Spinal cord (tissue), 9 donors: ENCODE measurements at regions not wholly inside any gene's neighbourhood (a gene's known extent, or its start where the extent isn't known, plus 50 kb on each side); places are given as distances from the start of the nearest gene placed in this dataset.

ENCODE experiments used
- DNase-seq, 6 donors: peaks; one replicate each; pipeline versions ENCODE4 v3.0.0 to v3.0.0-alpha.2; 2013 to 2015; ENCODE audit warnings: low spot score in 6 of 6, low read depth in 4 of 6
- H3K27ac ChIP-seq: one replicate; pipeline ENCODE4 v1.5.1; 2013; ENCODE audit warnings: low read depth, low read length, control low read depth
- H3K27me3 ChIP-seq: one replicate; pipeline ENCODE4 v1.6.1; 2013; ENCODE audit warnings: low read length; ENCODE audit not compliant: control insufficient read depth, insufficient read depth
- H3K36me3 ChIP-seq: one replicate; pipeline ENCODE4 v1.6.1; 2013; ENCODE audit warnings: low read length; ENCODE audit not compliant: control insufficient read depth, insufficient read depth
- H3K4me1 ChIP-seq: one replicate; pipeline ENCODE4 v1.6.1; 2013; ENCODE audit warnings: low read length; ENCODE audit not compliant: control insufficient read depth, insufficient read depth
- H3K4me3 ChIP-seq: one replicate; pipeline ENCODE4 v1.5.1; 2013; ENCODE audit warnings: low read depth, low read length, control low read depth
- H3K9me3 ChIP-seq: one replicate; pipeline ENCODE4 v1.6.1; 2013; ENCODE audit warnings: low read length; ENCODE audit not compliant: control insufficient read depth, insufficient read depth
- WGBS: methylation state at CpG from one replicate; pipeline ENCODE4 v1.1.5; 2013; ENCODE audit warnings: missing lambda C conversion rate; ENCODE audit not compliant: insufficient coverage; 5-methylcytosine and 5-hydroxymethylcytosine counted together
- donor health status: healthy.

DNA sequence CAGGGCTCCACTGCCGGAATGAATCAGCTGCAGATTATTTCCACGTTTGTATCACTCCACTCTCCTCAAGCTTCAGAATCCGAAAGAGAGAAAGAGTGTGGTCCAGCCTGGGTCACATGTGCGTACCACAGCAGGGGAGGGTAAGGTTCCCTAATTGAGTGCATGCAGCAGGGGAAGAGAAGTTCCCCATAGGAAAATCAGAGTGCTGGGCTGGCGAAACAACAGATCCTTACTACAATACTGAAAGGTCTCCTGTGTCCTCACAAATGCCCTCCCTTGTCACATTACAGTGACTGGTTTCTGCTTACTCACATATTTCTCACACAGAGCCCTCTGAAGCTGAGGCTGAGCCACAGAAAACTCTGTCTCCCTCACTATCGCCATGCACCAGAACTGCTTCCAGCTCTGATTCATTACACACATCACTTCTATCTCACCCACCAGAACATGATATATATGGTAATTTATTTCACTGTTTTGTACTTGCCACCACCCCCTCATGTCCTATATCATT is 532.2 kb upstream of the TUSC1 start:
- Histone ChIP-seq H3K27me3 (no peaks in the 10 kb centered on the region), H3K27ac (no peak overlapping the region), H3K9me3 (no peaks in the 10 kb centered on the region), H3K4me1 (no peaks in the 10 kb centered on the region), H3K36me3 (no peaks in the 10 kb centered on the region), H3K4me3 (no peak overlapping the region)
- peak in 3 of 6 donors; percentile 14 to 75 (median 21) for DNase-seq
- 22% methylated on average over 1 of the region's 6 CpGs for WGBS

GRCh38 chr9:26205261-26205660 is 527.0 kb upstream of the TUSC1 start:
- no peaks in the 10 kb centered on the region for H3K27me3 ChIP-seq
- H3K27ac ChIP-seq: no peak overlapping the region
- WGBS: 56% methylated on average over 1 of the region's 3 CpGs
- peak in 1 of 6 donors; percentile 69 for DNase-seq
- no peaks in the 10 kb centered on the region for H3K9me3 ChIP-seq
- no peaks in the 10 kb centered on the region for H3K4me1 ChIP-seq
- no peaks in the 10 kb centered on the region for H3K36me3 ChIP-seq
- H3K4me3 ChIP-seq: no peak overlapping the region

DNA sequence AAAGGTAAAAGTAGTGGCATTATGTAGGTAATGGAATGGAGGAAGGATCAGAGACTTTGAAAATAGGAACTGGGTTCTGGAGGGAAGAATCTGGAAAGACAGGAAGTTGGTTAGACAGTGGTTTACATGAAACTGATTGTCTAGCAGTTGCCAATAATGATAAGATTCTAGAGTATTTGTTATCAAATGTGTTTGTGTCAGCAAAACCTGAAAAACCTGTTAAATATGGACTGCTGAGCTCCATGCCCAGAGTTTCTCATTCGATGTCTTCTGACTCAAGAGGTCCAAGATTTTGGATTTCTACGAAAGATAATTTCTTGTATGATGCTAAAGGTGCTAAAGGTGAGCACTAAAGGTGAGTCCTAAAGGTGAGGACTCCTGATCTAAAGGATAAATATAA is 515.0 kb upstream of the TUSC1 start:
- 86% methylated on average over 2 of the region's 2 CpGs for WGBS
- Histone ChIP-seq H3K36me3 (no peaks in the 10 kb centered on the region), H3K27me3 (no peaks in the 10 kb centered on the region), H3K4me3 (no peak overlapping the region), H3K27ac (no peak overlapping the region), H3K4me1 (no peaks in the 10 kb centered on the region), H3K9me3 (no peaks in the 10 kb centered on the region)
- no peak for DNase-seq

DNA sequence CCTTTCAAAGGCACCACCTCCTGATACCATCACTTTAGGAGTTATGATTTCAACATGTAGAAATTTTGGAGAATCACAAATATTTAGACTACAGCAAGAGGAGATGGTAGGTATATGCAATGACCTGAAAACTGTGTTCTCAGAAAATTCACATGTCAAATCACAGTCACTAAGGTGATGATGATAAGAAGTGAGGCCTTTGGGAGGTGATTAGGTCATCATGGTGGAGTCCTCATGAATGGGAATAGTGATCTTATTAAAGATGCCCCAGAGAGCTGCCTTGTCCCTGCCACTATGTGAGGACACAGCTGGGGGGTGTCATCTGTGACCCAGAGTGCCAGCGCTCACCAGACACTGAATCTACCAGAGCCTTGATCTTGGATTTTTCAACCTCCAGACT is 513.5 kb upstream of the TUSC1 start:
- no peaks in the 10 kb centered on the region for H3K27me3 ChIP-seq
- H3K4me1 ChIP-seq: no peaks in the 10 kb centered on the region
- H3K27ac ChIP-seq: no peak overlapping the region
- H3K4me3 ChIP-seq: no peak overlapping the region
- no CpG with 5 or more reads among the region's 1 CpG for WGBS
- H3K36me3 ChIP-seq: no peaks in the 10 kb centered on the region
- DNase-seq: no peak
- H3K9me3 ChIP-seq: no peaks in the 10 kb centered on the region

DNA sequence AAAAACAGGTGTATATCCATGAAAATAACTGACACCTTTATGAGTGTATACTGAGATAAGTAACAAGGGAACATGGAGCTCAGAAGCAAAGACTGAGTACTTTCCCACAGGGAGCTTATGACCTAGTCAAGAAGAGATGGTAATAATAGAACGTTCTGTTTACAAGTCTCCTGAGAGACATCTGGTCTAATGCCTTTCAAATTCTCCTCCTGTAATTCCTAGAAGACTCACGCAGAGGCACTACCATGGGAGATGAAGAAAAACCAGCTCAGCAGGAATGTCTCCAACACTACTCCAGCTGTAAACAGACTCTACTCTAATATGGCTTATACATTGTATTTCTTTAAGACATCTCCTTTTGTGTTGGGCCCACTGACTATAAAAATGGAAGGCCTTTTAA is 503.6 kb upstream of the TUSC1 start:
- no peaks in the 10 kb centered on the region for H3K9me3 ChIP-seq
- no peak overlapping the region for H3K27ac ChIP-seq
- H3K4me3 ChIP-seq: no peak overlapping the region
- H3K27me3 ChIP-seq: no peaks in the 10 kb centered on the region
- H3K36me3 ChIP-seq: no peaks in the 10 kb centered on the region
- peak in 1 of 6 donors; percentile 21 for DNase-seq
- no peaks in the 10 kb centered on the region for H3K4me1 ChIP-seq
- WGBS: no CpG with 5 or more reads among the region's 2 CpGs

DNA sequence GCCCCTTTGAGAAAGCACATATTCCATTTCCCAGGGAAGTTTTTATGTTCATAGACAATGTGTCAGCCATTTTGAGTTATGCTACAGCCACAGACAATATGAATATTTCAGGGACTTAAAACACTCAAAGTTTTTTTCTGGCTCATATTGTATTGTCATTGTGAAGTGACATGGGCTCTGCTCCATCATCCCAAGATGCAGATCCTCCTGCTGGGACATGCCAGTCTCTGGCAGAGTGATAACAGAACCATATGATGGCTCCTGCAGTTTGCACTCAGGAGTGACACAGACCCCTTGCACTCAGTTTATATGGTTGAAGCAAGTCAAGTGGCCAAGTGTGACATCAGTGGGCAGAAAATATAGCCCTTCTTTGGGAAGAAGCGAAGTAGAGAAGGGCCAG is 498.4 kb upstream of the TUSC1 start:
- no peak overlapping the region for H3K27ac ChIP-seq
- peak in 1 of 6 donors; percentile 31 for DNase-seq
- WGBS: no CpG with 5 or more reads among the region's 1 CpG
- no peaks in the 10 kb centered on the region for H3K27me3 ChIP-seq
- no peak overlapping the region for H3K4me3 ChIP-seq
- no peaks in the 10 kb centered on the region for H3K9me3 ChIP-seq
- no peaks in the 10 kb centered on the region for H3K36me3 ChIP-seq
- no peaks in the 10 kb centered on the region for H3K4me1 ChIP-seq

DNA sequence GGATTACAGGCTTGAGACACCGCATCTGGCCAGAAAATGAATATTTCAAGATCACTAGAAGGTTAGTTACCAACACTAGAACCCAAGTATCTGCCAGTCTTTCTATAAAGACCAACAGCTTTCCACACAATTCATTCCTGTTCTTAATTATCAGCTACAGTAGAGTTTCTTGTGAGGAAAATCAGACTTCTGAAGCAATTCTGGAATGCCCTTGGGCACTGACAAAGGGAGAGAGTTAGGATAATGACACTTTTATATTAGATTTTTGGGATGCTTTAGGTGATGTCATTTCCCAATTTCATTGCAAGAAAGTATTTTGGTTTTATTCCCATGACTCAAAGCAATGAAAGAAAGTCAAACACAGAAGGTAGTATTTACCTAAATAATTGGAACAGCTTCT is 497.0 kb upstream of the TUSC1 start:
- no peak for DNase-seq
- Histone ChIP-seq H3K27me3 (no peaks in the 10 kb centered on the region), H3K36me3 (no peaks in the 10 kb centered on the region), H3K4me3 (no peak overlapping the region), H3K27ac (no peak overlapping the region), H3K4me1 (no peaks in the 10 kb centered on the region), H3K9me3 (no peaks in the 10 kb centered on the region)
- 100% methylated on average over 1 of the region's 1 CpG for WGBS

DNA sequence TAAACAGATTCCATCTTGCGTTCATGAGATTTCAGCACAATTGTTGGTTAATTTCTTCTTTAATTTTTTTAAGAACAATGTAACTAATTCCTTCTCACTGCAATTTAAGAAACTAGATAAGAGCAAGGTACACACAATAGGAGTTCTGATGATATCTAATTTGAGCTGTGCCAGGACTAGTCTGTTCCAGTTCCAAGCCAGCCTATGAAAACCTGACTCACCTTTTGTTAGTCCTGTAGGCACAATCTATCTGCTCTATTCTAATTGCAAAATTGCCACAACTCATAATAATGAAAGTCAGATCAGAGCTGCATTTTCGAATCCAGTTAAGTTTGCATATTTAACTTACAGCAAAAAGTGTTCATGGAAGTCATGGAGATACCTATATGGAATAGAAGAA is 494.1 kb upstream of the TUSC1 start:
- Histone ChIP-seq H3K27me3 (no peaks in the 10 kb centered on the region), H3K36me3 (no peaks in the 10 kb centered on the region), H3K4me1 (no peaks in the 10 kb centered on the region), H3K9me3 (no peaks in the 10 kb centered on the region), H3K4me3 (no peak overlapping the region), H3K27ac (no peak overlapping the region)
- DNase-seq: no peak
- no CpG with 5 or more reads among the region's 2 CpGs for WGBS

DNA sequence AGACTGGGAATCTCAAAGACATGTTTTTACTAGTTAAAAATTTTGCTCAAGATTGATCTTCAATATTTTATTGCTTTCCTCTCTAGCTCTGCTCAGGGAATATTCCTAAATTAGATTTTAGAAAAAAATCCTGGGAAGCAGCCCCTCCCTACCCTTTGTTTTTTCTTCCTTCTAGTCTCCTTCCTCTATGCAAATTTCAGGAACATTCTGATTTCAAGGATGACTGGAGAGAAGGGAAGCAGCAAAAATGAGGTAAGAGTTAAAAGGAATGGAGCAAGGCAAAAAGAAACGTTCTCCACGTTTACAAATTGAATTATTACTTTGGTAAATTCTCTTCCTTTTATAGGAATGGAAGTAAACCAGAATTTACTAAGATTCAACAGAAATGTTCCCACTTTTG is 493.4 kb upstream of the TUSC1 start:
- Histone ChIP-seq H3K27me3 (no peaks in the 10 kb centered on the region), H3K4me1 (no peaks in the 10 kb centered on the region), H3K27ac (no peak overlapping the region), H3K9me3 (no peaks in the 10 kb centered on the region), H3K36me3 (no peaks in the 10 kb centered on the region), H3K4me3 (no peak overlapping the region)
- DNase-seq: no peak
- no CpG with 5 or more reads among the region's 2 CpGs for WGBS

GRCh38 chr9:26170190-26170589 is 491.9 kb upstream of the TUSC1 start:
- H3K27ac ChIP-seq: no peak overlapping the region
- no peaks in the 10 kb centered on the region for H3K9me3 ChIP-seq
- no peak overlapping the region for H3K4me3 ChIP-seq
- WGBS: no CpG with 5 or more reads among the region's 3 CpGs
- H3K27me3 ChIP-seq: no peaks in the 10 kb centered on the region
- H3K4me1 ChIP-seq: no peaks in the 10 kb centered on the region
- DNase-seq: no peak
- no peaks in the 10 kb centered on the region for H3K36me3 ChIP-seq
